ENCODE measurements at regions not wholly inside any gene's neighbourhood (a gene's known extent, or its start where the extent isn't known, plus 50 kb on each side); places are given as distances from the start of the nearest gene placed in this dataset.

DNA sequence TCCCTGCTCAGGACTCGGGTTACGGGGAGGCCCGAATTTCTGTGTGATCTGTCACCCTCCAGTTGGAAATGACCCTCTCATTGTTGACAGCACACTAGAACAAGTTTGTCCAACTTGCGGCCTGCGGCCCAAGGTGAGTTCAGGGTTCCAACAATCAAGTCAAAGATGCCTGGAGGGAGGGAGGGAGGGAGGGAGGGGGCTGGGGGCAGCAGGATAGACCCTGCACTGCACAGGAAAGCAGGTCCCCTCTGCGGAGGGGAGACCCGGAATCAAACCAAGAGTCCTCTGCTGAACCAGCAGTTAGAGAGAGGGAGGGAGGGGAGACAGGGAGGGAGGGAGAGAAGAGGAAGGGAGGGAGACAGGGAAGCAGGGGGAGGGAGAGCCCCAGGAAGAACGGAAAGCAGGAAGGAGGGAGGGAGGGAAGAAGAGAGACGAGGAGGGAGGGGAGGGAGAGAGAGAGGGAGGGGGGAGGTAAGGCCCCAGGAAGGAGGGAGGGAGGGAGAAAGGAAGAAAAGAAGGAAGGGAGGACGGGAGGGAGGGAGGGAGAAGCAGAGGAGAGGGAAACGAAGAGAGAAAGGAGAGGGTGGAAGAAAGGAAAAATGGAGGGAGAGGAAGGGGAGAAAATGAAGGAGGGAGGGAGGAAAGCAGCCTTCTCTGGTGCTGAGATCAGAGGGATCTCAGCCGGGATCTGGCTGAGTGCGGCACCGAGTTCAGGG, 96.7 kb upstream of the CDH5 start:
- no peak overlapping the region for H3K4me3 ChIP-seq (ENCODE audit: low read depth, low read length)
- in situ Hi-C loops (cut with HindIII; ENCODE audit: low sequenced_read_pairs): loop anchor here (5.0 to 25.0 kb wide), 2 partner anchors 137 to 1157 kb away; partner anchors contain the start of gene CDH11
- no peak for DNase-seq (ENCODE audit: low read depth)
- TF ChIP-seq, protein P1, sequence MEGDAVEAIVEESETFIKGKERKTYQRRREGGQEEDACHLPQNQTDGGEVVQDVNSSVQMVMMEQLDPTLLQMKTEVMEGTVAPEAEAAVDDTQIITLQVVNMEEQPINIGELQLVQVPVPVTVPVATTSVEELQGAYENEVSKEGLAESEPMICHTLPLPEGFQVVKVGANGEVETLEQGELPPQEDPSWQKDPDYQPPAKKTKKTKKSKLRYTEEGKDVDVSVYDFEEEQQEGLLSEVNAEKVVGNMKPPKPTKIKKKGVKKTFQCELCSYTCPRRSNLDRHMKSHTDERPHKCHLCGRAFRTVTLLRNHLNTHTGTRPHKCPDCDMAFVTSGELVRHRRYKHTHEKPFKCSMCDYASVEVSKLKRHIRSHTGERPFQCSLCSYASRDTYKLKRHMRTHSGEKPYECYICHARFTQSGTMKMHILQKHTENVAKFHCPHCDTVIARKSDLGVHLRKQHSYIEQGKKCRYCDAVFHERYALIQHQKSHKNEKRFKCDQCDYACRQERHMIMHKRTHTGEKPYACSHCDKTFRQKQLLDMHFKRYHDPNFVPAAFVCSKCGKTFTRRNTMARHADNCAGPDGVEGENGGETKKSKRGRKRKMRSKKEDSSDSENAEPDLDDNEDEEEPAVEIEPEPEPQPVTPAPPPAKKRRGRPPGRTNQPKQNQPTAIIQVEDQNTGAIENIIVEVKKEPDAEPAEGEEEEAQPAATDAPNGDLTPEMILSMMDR (IDR thresholded peaks at IDR 0.05; ENCODE audit: low read depth, low read length, missing control alignments): no peak

DNA sequence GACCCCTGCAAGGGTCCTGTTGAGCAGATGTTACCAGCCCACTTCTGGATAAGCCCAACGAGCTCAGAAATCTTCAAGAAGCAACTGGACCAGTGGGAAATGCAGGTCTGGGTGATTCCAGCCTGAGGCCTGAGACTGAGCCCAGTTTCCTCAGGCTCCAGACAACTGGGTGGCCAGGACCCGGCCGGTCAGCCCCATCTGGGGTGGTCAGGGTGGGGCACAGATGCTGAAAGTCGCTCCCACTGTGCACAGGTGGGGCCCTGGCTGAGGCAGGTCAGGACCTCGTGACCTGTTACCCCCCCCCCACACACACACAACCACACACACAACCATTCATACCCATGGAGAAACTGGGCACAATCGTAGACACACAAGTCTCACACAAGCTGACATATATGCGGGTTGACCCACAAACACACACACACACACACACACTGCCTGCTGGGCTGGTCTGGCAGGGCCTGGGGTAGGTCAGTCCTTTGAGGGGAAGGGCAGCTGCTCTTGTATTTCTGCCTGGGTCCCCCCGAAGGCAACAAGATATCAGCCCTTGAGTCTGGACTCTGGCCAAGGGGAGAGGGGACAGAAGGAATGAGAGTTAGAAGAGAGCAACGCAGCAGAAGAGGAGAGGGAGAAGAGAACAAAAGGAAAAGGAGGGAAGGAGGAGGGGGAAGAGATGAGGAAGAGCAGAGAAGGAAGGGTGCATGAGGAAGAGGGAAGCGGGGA, 99.0 kb upstream of the CDH5 start:
- H3K4me3 ChIP-seq (ENCODE audit: low read depth, low read length): no peak overlapping the region
- TF ChIP-seq, protein P1 (IDR thresholded peaks at IDR 0.05; ENCODE audit: low read depth, low read length, missing control alignments): no peak
- DNase-seq (ENCODE audit: low read depth): no peak
- in situ Hi-C loops (cut with HindIII; ENCODE audit: low sequenced_read_pairs): loop anchor here (5.0 to 25.0 kb wide), 2 partner anchors 135 to 1155 kb away; partner anchors contain the start of gene CDH11

DNA sequence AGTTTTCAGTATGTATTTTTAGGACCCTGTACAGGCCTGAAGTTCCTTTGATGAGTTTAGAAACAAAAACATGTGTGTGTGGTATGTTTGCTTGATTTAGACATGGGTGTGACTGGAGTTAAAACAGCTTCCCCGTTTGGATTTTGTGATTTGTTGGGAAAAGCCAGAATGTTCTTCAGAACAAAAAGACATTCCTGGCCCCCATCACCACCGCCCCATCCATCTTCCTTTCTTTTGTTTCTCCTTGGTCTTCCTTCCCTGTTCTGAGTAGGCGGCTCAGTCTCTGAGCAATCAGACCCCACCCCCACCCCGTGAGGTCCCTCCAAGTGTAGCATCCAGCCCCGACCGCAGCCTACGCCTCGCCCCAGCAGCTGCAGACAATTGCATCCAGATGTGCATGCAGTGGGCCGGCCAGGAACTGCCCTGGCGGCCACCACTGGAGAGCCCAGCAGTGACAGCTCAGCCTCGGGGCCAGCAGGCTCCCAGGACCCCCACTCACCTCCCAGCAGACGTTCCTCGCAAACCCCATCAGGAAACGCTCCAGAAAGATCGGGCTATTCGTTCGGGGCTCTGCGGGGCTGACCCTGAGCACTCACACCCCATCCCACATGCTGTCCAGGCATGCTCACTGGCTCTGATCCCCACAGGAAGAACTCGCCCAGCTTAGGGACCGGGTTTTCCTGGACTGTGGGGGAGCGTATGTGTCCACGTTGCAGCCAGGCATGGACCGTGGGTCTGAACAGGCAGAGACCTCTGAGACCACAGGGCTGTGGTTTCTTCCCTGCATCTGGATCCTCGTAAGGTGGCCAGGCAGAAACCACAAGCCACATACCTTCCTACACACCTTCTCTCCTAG, 99.8 kb upstream of the CDH5 start:
- H3K4me3 ChIP-seq (ENCODE audit: low read depth, low read length): no peak overlapping the region
- peak; percentile 69 for DNase-seq (ENCODE audit: low read depth)
- TF ChIP-seq, protein P1 (IDR thresholded peaks at IDR 0.05; ENCODE audit: low read depth, low read length, missing control alignments): no peak
- in situ Hi-C loops (cut with HindIII; ENCODE audit: low sequenced_read_pairs): loop anchor here (5.0 to 25.0 kb wide), 2 partner anchors 134 to 1154 kb away; partner anchors contain the start of gene CDH11

DNA sequence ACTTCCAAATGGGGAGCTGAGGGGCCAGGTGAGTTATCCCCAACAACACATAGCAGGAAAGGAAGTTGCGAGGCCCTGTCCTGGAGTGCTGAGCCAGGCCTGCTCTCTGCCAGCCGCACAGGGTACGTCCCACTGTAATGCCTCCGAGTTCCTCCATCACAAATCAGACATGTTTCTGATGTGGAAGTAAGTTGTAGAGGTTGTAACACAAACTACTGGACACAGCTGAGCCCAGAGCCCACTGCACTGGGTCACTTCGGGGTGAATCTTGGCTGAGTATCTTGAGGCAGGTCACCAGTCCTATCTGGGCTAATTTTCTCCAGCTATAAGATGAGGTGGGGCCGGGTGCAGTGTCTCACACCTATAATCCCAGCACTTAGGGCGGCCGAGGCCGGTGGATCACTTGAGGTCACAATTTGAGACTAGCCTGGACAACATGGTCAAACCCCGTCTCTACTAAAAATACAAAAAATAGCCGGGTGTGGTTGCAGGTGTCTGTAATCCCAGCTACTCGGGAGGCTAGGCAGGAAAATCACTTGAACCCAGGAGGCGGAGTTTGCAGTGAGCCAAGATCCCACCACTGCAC, 100.8 kb upstream of the CDH5 start:
- H3K4me3 ChIP-seq (ENCODE audit: low read depth, low read length): no peak overlapping the region
- DNase-seq (ENCODE audit: low read depth): no peak
- TF ChIP-seq, protein P1 (IDR thresholded peaks at IDR 0.05; ENCODE audit: low read depth, low read length, missing control alignments): no peak
- in situ Hi-C loops (cut with HindIII; ENCODE audit: low sequenced_read_pairs): loop anchor here (5.0 to 25.0 kb wide), 2 partner anchors 133 to 1153 kb away; partner anchors contain the start of gene CDH11

DNA sequence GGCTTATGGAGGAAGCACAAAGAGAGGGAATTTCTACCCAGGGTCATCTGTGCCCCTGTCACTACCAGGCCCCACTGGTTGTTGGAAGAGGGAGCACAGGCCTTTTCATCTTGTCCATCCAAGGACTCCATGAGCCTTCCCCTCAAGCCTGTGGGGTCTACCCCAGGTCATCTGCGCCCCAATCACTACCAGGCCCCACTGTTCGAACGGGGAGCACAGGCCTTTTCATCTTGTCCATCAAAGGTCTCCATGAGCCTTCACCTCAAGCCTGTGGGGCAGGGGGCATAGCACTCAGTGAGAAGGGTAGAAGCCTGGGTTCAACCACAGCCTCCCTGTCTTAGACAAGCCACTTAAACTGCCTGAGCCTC, 101.5 kb upstream of the CDH5 start:
- DNase-seq (ENCODE audit: low read depth): no peak
- TF ChIP-seq, protein P1 (IDR thresholded peaks at IDR 0.05; ENCODE audit: low read depth, low read length, missing control alignments): no peak
- in situ Hi-C loops (cut with HindIII; ENCODE audit: low sequenced_read_pairs): loop anchor here (5.0 to 25.0 kb wide), 2 partner anchors 133 to 1153 kb away; partner anchors contain the start of gene CDH11
- H3K4me3 ChIP-seq (ENCODE audit: low read depth, low read length): no peak overlapping the region

Measured in astrocyte of the cerebellum (primary cell).